DOHH2 (cell line): ENCODE measurements at regions not wholly inside any gene's neighbourhood (a gene's known extent, or its start where the extent isn't known, plus 50 kb on each side); places are given as distances from the start of the nearest gene placed in this dataset.

Source experiments
- H3F3A ChIP-seq: fragments of 200-600 bp; sonication (generic), shearing (Covaris generic); 2 replicates; pipeline ENCODE4 v1.6.0; 2016; ENCODE audit warnings: antibody characterized with exemption, mild to moderate bottlenecking; ENCODE audit not compliant: control insufficient read depth, insufficient read depth
- H3K27ac ChIP-seq: fragments of 200-600 bp; sonication (generic); 2 replicates; pipeline ENCODE4 v1.5.1; 2014; ENCODE audit warnings: low read depth, mild to moderate bottlenecking, low read length, moderate library complexity
- H3K27me3 ChIP-seq: fragments of 200-600 bp; sonication (generic); 2 replicates; pipeline ENCODE4 v1.6.1; 2014; ENCODE audit warnings: mild to moderate bottlenecking, low read length, mixed read lengths; ENCODE audit not compliant: control insufficient read depth
- H3K36me3 ChIP-seq: fragments of 200-600 bp; sonication (generic); 2 replicates; pipeline ENCODE4 v1.6.1; 2014; ENCODE audit warnings: mild to moderate bottlenecking, low read length, moderate library complexity, mixed read lengths; ENCODE audit not compliant: control insufficient read depth
- H3K4me1 ChIP-seq: fragments of 200-600 bp; sonication (generic); 2 replicates; pipeline ENCODE4 v1.6.1; 2014; ENCODE audit warnings: mild to moderate bottlenecking, low read length, mixed read lengths; ENCODE audit not compliant: control insufficient read depth
- H3K4me2 ChIP-seq: fragments of 200-600 bp; sonication (generic); 2 replicates; pipeline ENCODE4 v1.6.0; 2014; ENCODE audit warnings: mild to moderate bottlenecking, low read length, moderate library complexity
- H3K4me3 ChIP-seq: fragments of 200-600 bp; sonication (generic); 2 replicates; pipeline ENCODE4 v1.5.1; 2014; ENCODE audit warnings: mild to moderate bottlenecking, low read length, mixed read lengths
- H3K79me2 ChIP-seq: fragments of 200-600 bp; sonication (generic); 2 replicates; pipeline ENCODE4 v1.6.1; 2014; ENCODE audit warnings: mild to moderate bottlenecking, low read length, mixed read lengths; ENCODE audit not compliant: control insufficient read depth
- H3K9me2 ChIP-seq: fragments of 200-600 bp; sonication (generic); replicated peaks from 2 replicates; pipeline ENCODE4 v1.6.1; 2014; ENCODE audit warnings: mild to moderate bottlenecking, low read length, mixed read lengths; ENCODE audit not compliant: control insufficient read depth
- H3K9me3 ChIP-seq: fragments of 200-600 bp; sonication (generic); 2 replicates; pipeline ENCODE4 v1.6.1; 2014; ENCODE audit warnings: antibody characterized with exemption, low read length, mixed read lengths; ENCODE audit not compliant: control insufficient read depth, insufficient read depth
- H4K20me1 ChIP-seq: fragments of 200-600 bp; sonication (generic); 2 replicates; pipeline ENCODE4 v1.6.0; 2014; ENCODE audit warnings: low read depth, mild to moderate bottlenecking, antibody characterized with exemption, low read length, moderate library complexity; ENCODE audit not compliant: control insufficient read depth, insufficient read depth
- EZH2phosphoT487 ChIP-seq: fragments of 200-600 bp; sonication (generic); IDR thresholded peaks from 2 replicates; pipeline ENCODE4 v1.6.1; 2017; ENCODE audit warnings: borderline replicate concordance, mild to moderate bottlenecking, antibody characterized with exemption, low read length, moderate library complexity, mixed read lengths
- TF ChIP-seq, protein P1 (sequence below): fragments of 200-600 bp; sonication (generic); IDR thresholded peaks from one replicate; pipeline ENCODE4 v1.5.1; 2014; ENCODE audit warnings: antibody characterized with exemption, mild to moderate bottlenecking, low read depth, low read length; ENCODE audit not compliant: poor library complexity, severe bottlenecking

DNA sequence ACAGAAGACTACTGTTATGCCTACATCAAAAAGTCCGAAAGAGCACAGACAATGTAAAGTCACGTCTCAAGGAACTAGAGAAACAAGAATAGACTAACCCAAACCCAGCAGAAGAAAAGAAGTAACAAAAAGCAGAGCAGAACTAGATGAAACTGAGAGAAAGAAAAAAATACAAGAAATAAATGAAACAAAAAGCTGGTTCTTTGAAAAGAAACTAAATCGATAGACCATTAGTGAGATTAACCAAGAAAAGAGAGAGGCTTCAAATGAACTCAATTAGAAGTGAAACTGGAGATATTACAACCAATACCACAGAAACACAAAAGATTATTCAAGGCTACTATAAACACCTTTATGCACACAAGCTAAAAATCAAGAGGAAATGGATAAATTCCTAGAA, 271.8 kb downstream of the MBD2 start:
- Histone ChIP-seq H3K4me1 (no peaks in the 10 kb centered on the region), H3K9me3 (no peaks in the 10 kb centered on the region), H3F3A (no peaks in the 10 kb centered on the region), H3K4me2 (no peak overlapping the region), H3K79me2 (no peaks in the 10 kb centered on the region), H3K27ac (no peak overlapping the region), H3K4me3 (no peak overlapping the region), H3K9me2 (no peaks in the 10 kb centered on the region), H3K27me3 (no peaks in the 10 kb centered on the region), H3K36me3 (no peaks in the 10 kb centered on the region), H4K20me1 (no peaks in the 10 kb centered on the region)
- TF ChIP-seq, protein P1, sequence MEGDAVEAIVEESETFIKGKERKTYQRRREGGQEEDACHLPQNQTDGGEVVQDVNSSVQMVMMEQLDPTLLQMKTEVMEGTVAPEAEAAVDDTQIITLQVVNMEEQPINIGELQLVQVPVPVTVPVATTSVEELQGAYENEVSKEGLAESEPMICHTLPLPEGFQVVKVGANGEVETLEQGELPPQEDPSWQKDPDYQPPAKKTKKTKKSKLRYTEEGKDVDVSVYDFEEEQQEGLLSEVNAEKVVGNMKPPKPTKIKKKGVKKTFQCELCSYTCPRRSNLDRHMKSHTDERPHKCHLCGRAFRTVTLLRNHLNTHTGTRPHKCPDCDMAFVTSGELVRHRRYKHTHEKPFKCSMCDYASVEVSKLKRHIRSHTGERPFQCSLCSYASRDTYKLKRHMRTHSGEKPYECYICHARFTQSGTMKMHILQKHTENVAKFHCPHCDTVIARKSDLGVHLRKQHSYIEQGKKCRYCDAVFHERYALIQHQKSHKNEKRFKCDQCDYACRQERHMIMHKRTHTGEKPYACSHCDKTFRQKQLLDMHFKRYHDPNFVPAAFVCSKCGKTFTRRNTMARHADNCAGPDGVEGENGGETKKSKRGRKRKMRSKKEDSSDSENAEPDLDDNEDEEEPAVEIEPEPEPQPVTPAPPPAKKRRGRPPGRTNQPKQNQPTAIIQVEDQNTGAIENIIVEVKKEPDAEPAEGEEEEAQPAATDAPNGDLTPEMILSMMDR = no peak
- TF ChIP-seq EZH2phosphoT487 = no peak

DNA sequence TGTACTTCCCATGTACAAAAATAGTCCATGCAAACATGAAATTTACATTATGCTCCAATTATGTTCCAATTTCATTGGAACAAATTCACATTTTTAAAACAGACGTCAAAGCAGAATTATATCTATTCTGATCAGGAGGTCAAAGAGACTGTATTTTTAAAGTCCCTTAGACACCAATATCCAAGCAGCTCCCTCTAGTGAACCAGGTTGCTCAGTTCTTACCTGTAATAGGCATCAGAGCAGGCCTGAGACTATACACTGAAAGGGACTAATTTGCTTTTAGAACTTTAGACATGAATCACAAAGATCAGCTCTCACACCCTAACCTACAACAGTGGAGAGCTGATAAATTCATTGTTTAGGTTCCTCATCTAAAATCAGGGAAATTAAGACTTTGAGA, 273.9 kb downstream of the MBD2 start:
- Histone ChIP-seq H3K9me3 (no peaks in the 10 kb centered on the region), H4K20me1 (no peaks in the 10 kb centered on the region), H3K27ac (no peak overlapping the region), H3K27me3 (no peaks in the 10 kb centered on the region), H3K4me2 (no peak overlapping the region), H3K9me2 (no peaks in the 10 kb centered on the region), H3K4me3 (no peak overlapping the region), H3K79me2 (no peaks in the 10 kb centered on the region), H3K4me1 (no peaks in the 10 kb centered on the region), H3K36me3 (no peaks in the 10 kb centered on the region), H3F3A (no peaks in the 10 kb centered on the region)
- TF ChIP-seq, protein P1 = no peak
- no peak for TF ChIP-seq EZH2phosphoT487

DNA sequence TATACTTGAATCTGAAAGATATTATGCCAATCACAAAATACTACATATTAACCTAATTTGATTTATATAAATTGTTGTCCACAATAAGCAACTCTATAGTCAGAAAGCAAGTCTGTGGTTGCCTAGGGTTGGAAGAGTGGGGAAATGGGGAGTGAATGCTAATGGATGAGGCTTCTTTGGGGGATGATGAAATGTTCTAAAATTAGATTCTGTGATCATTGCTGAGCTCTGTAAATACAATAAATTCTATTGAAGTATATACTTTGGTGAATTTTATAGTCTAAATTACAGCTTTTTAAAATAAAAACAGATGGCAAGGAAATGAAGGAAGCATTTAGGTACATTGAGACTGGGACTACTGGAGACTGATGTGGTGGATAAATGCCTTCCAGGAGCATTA, 275.5 kb downstream of the MBD2 start:
- no peaks in the 10 kb centered on the region for H3K9me2 ChIP-seq
- no peak overlapping the region for H3K27ac ChIP-seq
- H3K27me3 ChIP-seq = no peaks in the 10 kb centered on the region
- H3K9me3 ChIP-seq = peaks cover 12% of the 10 kb centered on the region; the same call in 1 of the 2 replicates
- H4K20me1 ChIP-seq = no peaks in the 10 kb centered on the region
- H3K36me3 ChIP-seq = no peaks in the 10 kb centered on the region
- H3K4me3 ChIP-seq = no peak overlapping the region
- no peaks in the 10 kb centered on the region for H3K79me2 ChIP-seq
- no peak for TF ChIP-seq EZH2phosphoT487
- TF ChIP-seq, protein P1 = no peak
- no peak overlapping the region for H3K4me2 ChIP-seq
- no peaks in the 10 kb centered on the region for H3K4me1 ChIP-seq
- H3F3A ChIP-seq = no peaks in the 10 kb centered on the region

DNA sequence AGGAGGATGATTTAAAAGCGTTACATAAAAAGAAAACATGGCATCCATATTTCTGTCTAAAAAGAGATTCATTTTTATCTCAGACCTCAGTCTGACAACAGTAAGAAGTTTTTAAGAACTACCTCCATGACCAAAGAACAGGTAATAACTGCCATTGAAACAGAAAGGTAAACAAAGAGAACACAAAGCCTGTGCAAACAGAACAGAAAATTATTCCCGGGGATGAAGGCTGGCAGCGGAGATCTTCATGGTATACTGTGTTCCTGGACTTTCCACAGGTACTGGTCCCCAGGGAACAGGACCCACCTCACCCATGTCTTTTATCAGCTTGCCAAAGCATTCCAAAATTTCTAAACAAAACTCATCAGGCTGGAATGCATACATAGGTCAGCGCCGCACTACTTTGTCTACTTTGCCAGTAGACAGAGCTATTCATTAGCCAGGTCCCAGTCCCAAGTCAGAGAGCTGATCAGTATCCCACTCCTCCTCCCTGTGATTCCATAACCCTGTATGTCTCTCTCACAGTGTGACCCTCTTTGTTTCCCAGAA, 277.3 kb downstream of the MBD2 start:
- H3K4me1 ChIP-seq = no peaks in the 10 kb centered on the region
- no peak overlapping the region for H3K27ac ChIP-seq
- H4K20me1 ChIP-seq = no peaks in the 10 kb centered on the region
- H3K4me3 ChIP-seq = no peak overlapping the region
- no peaks in the 10 kb centered on the region for H3K36me3 ChIP-seq
- peaks cover 13% of the 10 kb centered on the region; the same call in 1 of the 2 replicates for H3K9me3 ChIP-seq
- H3K27me3 ChIP-seq = no peaks in the 10 kb centered on the region
- TF ChIP-seq EZH2phosphoT487 = no peak
- H3F3A ChIP-seq = no peaks in the 10 kb centered on the region
- no peak overlapping the region for H3K4me2 ChIP-seq
- H3K9me2 ChIP-seq = no peaks in the 10 kb centered on the region
- H3K79me2 ChIP-seq = no peaks in the 10 kb centered on the region
